Brain microvascular endothelial cell (primary cell): ENCODE measurements at regions not wholly inside any gene's neighbourhood (a gene's known extent, or its start where the extent isn't known, plus 50 kb on each side); places are given as distances from the start of the nearest gene placed in this dataset.

Source experiments
- DNase-seq: peaks from one replicate; pipeline ENCODE4 v3.0.0-alpha.2; 2020
- H3K27ac ChIP-seq: fragments of 250-450 bp; sonication (Bioruptor Pico); 2 replicates; pipeline ENCODE4 v1.5.1; 2020; ENCODE audit warnings: mild to moderate bottlenecking, moderate library complexity
- H3K27me3 ChIP-seq: fragments of 250-450 bp; sonication (Bioruptor Pico); replicated peaks from 2 replicates; pipeline ENCODE4 v1.5.1; 2020; ENCODE audit warnings: mild to moderate bottlenecking
- H3K36me3 ChIP-seq: fragments of 250-450 bp; sonication (Bioruptor Pico); replicated peaks from 2 replicates; pipeline ENCODE4 v1.5.1; 2020; ENCODE audit warnings: mild to moderate bottlenecking
- H3K4me3 ChIP-seq: 2 replicates; pipeline ENCODE4 v1.5.1; 2011; ENCODE audit warnings: low read depth, mild to moderate bottlenecking, control low read depth, low read length, moderate library complexity
- in situ Hi-C: cut with HindIII; loops from 2 replicates; pipeline ENCODE4 v1.10.0; 2017; ENCODE audit warnings: low sequenced_read_pairs, low pct_ligation_motif_present
- TF ChIP-seq, protein P1 (sequence below): IDR thresholded peaks from 2 replicates; pipeline ENCODE4 v1.5.1; 2011; ENCODE audit warnings: low read depth, mild to moderate bottlenecking, moderate library complexity, low read length, control low read depth, inconsistent platforms; ENCODE audit errors: missing control alignments

DNA sequence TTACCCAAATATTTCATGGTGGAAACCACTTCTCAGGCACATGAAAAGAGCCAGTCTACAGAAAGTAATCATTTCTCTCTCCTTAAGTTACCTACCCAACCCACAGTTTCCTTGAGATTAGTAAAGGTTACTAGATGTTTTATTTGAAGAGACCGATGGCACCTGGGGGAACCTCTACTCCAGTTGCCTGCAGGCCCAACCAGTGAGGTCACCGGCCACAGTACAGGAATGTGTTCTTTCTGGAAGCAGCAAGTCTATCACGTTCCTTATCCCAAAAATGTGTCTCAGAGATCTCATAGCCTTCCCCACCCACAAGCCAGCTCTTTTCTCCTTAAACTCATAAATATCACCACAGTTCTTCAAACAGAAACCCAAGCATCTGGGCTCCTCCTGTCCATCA, 316.1 kb downstream of the COG6 start:
- DNase-seq, result no peak
- Histone ChIP-seq H3K36me3 (no peaks in the 10 kb centered on the region), H3K4me3 (no peak overlapping the region), H3K27me3 (no peaks in the 10 kb centered on the region), H3K27ac (no peak overlapping the region)
- in situ Hi-C loops, result no loop called here
- TF ChIP-seq, protein P1, sequence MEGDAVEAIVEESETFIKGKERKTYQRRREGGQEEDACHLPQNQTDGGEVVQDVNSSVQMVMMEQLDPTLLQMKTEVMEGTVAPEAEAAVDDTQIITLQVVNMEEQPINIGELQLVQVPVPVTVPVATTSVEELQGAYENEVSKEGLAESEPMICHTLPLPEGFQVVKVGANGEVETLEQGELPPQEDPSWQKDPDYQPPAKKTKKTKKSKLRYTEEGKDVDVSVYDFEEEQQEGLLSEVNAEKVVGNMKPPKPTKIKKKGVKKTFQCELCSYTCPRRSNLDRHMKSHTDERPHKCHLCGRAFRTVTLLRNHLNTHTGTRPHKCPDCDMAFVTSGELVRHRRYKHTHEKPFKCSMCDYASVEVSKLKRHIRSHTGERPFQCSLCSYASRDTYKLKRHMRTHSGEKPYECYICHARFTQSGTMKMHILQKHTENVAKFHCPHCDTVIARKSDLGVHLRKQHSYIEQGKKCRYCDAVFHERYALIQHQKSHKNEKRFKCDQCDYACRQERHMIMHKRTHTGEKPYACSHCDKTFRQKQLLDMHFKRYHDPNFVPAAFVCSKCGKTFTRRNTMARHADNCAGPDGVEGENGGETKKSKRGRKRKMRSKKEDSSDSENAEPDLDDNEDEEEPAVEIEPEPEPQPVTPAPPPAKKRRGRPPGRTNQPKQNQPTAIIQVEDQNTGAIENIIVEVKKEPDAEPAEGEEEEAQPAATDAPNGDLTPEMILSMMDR, result no peak

DNA sequence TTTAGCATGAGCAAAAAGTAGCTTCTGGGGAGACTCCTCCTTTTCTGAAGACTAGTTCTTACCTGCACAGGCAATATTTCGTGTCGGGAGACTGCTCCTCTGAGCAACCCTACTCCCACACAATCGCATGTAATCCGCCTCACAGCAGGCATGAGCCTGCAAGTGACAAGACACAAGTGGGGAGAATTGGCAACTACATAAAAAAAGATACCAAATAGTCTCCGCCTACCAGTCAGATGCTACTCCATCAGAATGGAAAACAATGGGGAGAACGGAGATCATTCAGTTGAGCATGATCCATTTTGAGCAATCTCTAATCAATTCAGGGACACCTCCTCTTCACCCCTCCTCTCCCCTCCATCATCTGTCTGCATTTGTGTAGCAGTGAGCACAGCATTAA, 321.0 kb downstream of the COG6 start:
- in situ Hi-C loops, result no loop called here
- TF ChIP-seq, protein P1, result no peak
- no peak overlapping the region for H3K27ac ChIP-seq
- H3K27me3 ChIP-seq, result no peaks in the 10 kb centered on the region
- DNase-seq, result no peak
- no peak overlapping the region for H3K4me3 ChIP-seq
- H3K36me3 ChIP-seq, result no peaks in the 10 kb centered on the region

DNA sequence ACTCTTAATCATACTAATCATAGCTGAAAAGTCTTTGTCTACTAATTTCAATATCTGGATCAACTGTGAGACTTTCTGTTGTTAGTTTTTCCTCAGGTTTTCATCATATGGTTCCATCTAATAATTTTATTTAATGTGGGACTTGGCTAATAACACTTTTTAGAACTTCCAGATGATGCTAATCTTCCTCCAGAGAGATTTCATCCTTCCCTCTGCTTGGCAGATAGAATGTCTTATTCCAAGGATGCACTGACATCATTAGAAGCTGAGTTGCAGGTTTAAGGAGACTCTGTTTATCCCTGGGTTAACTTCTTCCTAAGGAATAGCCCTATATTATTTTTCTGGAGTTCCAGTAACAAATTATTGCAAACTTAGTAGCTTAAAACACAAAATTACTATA, 325.6 kb downstream of the COG6 start:
- no peak for DNase-seq
- Histone ChIP-seq H3K27ac (no peak overlapping the region), H3K27me3 (no peaks in the 10 kb centered on the region), H3K4me3 (no peak overlapping the region), H3K36me3 (no peaks in the 10 kb centered on the region)
- TF ChIP-seq, protein P1, result no peak
- in situ Hi-C loops, result no loop called here

DNA sequence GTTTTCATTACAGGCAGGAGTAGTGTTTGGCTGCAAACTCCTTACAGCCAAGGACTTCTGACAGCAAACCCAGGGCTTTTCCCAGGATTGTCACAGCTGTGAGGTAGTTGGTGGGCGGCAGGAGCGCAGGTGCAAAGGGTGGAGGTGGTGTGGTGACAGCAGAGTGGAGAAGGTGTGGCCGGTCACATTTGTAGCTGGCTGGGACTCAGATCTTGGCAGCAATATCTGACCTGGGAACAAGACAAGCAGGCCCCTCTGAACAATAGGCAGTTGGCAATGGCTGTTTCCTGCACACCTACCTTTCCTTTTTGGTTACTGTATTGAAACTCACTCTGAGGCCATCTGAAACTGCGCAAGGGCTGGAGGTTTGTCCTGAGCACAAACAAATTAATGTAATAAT, 327.3 kb downstream of the COG6 start:
- in situ Hi-C loops, result no loop called here
- H3K27me3 ChIP-seq, result no peaks in the 10 kb centered on the region
- no peak for DNase-seq
- H3K4me3 ChIP-seq, result no peak overlapping the region
- TF ChIP-seq, protein P1, result no peak
- no peak overlapping the region for H3K27ac ChIP-seq
- no peaks in the 10 kb centered on the region for H3K36me3 ChIP-seq

DNA sequence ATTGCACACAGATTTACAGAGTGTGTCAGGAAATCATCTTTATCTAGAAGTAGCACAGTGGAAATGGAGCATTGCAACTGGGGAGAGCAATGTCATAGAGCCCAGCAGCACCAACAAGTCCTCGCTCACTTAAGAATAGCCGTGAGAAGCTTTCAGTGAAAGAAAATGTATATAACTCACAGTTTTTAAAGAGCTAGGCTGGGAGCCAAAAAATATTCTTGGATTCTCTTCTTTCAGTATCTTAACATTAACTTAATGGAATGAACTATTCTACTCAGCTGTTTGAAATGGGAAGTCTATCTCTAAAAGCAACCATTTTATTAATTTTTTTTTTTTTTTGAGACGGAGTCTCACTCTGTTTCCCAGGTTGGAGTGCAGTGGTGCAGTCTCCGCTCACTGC, 329.6 kb downstream of the COG6 start:
- no peak for DNase-seq
- in situ Hi-C loops, result no loop called here
- Histone ChIP-seq H3K4me3 (no peak overlapping the region), H3K27me3 (no peaks in the 10 kb centered on the region), H3K27ac (no peak overlapping the region), H3K36me3 (no peaks in the 10 kb centered on the region)
- TF ChIP-seq, protein P1, result no peak

DNA sequence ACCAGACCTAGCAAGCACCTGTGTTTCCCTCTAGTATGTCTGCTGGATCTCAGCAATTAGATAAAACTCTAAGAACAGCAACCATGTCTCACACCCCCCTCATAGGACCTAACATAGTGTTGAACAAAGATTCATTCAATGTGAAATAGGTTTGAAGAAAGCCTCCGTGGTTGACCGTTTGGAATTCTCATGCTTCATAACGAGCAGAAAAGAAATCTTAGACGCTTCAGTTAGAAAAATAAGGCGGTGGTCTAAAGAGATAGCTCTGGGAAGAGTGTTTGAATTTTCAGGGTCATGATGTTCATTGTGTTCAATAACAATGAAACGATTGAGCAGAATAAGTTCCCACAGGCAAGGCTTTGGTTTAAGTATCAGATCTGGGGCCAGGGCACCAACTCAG, 332.9 kb downstream of the COG6 start:
- TF ChIP-seq, protein P1, result no peak
- H3K27me3 ChIP-seq, result no peaks in the 10 kb centered on the region
- DNase-seq, result no peak
- no peaks in the 10 kb centered on the region for H3K36me3 ChIP-seq
- H3K4me3 ChIP-seq, result no peak overlapping the region
- in situ Hi-C loops, result no loop called here
- no peak overlapping the region for H3K27ac ChIP-seq
